Stimulated activated naive CD4-positive, alpha-beta T cell treated with Interleukin-2 at 50 U/mL for 16 hours (primary cell): ENCODE measurements at regions not wholly inside any gene's neighbourhood (a gene's known extent, or its start where the extent isn't known, plus 50 kb on each side); places are given as distances from the start of the nearest gene placed in this dataset.
"Not testable (repeated sequence)": the region's sequence is repeated elsewhere in the genome, so short reads cannot be mapped to it uniquely, and the experiment has no call there.

Source experiments
- DNase-seq: peaks from one replicate; lab custom pipeline; 2025; lab: John Stamatoyannopoulos, UW

GRCh38 chrX:40245488-40246071 is 147.8 kb upstream of the BCOR start:
- no peak for DNase-seq

GRCh38 chrX:40244980-40245379 is 147.2 kb upstream of the BCOR start:
- DNase-seq = no peak

- no peak for DNase-seq
Measured at GRCh38 chrX:40243755-40244515, 146.2 kb upstream of the BCOR start.

GRCh38 chrX:40240844-40241243 is 143.1 kb upstream of the BCOR start:
- no peak for DNase-seq

- DNase-seq = no peak
Measured at GRCh38 chrX:40237731-40238178, 140.0 kb upstream of the BCOR start.

GRCh38 chrX:40230646-40231045 is 132.9 kb upstream of the BCOR start:
- DNase-seq = no peak

- no peak for DNase-seq
Measured at GRCh38 chrX:40227125-40227524, 129.4 kb upstream of the BCOR start.

GRCh38 chrX:40224658-40225057 is 126.9 kb upstream of the BCOR start:
- no peak for DNase-seq

- not testable (repeated sequence) for DNase-seq
Measured at GRCh38 chrX:40222612-40223011, 124.9 kb upstream of the BCOR start.

- no peak for DNase-seq
Measured at GRCh38 chrX:40213092-40213491, 115.3 kb upstream of the BCOR start.

GRCh38 chrX:40209951-40210617 is 112.3 kb upstream of the BCOR start:
- DNase-seq = no peak

GRCh38 chrX:40207626-40208025 is 109.9 kb upstream of the BCOR start:
- no peak for DNase-seq

- no peak for DNase-seq
Measured at GRCh38 chrX:40205471-40205870, 107.7 kb upstream of the BCOR start.

- DNase-seq = no peak
Measured at GRCh38 chrX:40202456-40202855, 104.7 kb upstream of the BCOR start.

GRCh38 chrX:40201329-40201885 is 103.6 kb upstream of the BCOR start:
- no peak for DNase-seq

- DNase-seq = no peak
Measured at GRCh38 chrX:40199704-40200103, 101.9 kb upstream of the BCOR start.

- DNase-seq = no peak
Measured at GRCh38 chrX:40197071-40197470, 99.3 kb upstream of the BCOR start.

GRCh38 chrX:40195368-40195767 is 97.6 kb upstream of the BCOR start:
- DNase-seq = no peak

- no peak for DNase-seq
Measured at GRCh38 chrX:40192196-40192595, 94.4 kb upstream of the BCOR start.

GRCh38 chrX:40189637-40190036 is 91.9 kb upstream of the BCOR start:
- DNase-seq = no peak

GRCh38 chrX:40188573-40189417 is 91.0 kb upstream of the BCOR start:
- no peak for DNase-seq

- DNase-seq = no peak
Measured at GRCh38 chrX:40184968-40185367, 87.2 kb upstream of the BCOR start.
